HCT116 (cell line): ENCODE measurements at regions not wholly inside any gene's neighbourhood (a gene's known extent, or its start where the extent isn't known, plus 50 kb on each side); places are given as distances from the start of the nearest gene placed in this dataset.

ENCODE experiments used
- ATAC-seq: fragments of 200-7000 bp; cut with Tn5 transposase; 2 replicates; pipeline ENCODE4 v1.9.1; 2020; ENCODE audit warnings: mild to moderate bottlenecking, moderate library complexity
- BruUV-seq: library from RNA; stranded (reverse); fragments of 400-500 nt; replicated peaks from 2 replicates; lab custom pipeline; 2021; lab: Mats Ljungman, UMichigan
- CTCF ChIA-PET: fragments of 300-600 bp; sonication (Branson Sonifier 250); formaldehyde crosslinking; loops from one replicate; lab custom pipeline; 2021; ENCODE audit warnings: antibody characterized with exemption; lab: Charles Lee
- POLR2A ChIA-PET: fragments of 300-600, 350-600 bp; sonication (Branson Sonifier 250); formaldehyde crosslinking; loops from one replicate; lab custom pipeline; 2021; ENCODE audit warnings: antibody characterized with exemption; lab: Charles Lee
- RAD21 ChIA-PET, 2 experiments: fragments of 300-600 bp; sonication (Branson Sonifier 250); formaldehyde crosslinking; loops; one replicate each; lab custom pipeline; 2023; ENCODE audit warnings: low total read pairs in 2 of 2; ENCODE audit not compliant: uncharacterized antibody in 2 of 2, unreplicated experiment in 2 of 2, low non-redundant PET in 1 of 2; lab: Charles Lee
- DNase-seq: peaks from one replicate; pipeline ENCODE4 v3.0.0-alpha.2; 2010; ENCODE audit warnings: low read depth, low spot score
- H2AFZ ChIP-seq: fragments of 200-600 bp; shearing (Covaris generic), sonication (generic); 2 replicates; pipeline ENCODE4 v1.6.1; 2017; ENCODE audit warnings: low read depth, mixed run types, mixed read lengths, antibody characterized with exemption, low read length; ENCODE audit not compliant: poor library complexity, severe bottlenecking
- H3K27ac ChIP-seq: 2 replicates; pipeline ENCODE4 v1.5.1; 2012; ENCODE audit warnings: low read depth, low read length
- H3K27me3 ChIP-seq: fragments of 200-600 bp; sonication (generic); 2 replicates; pipeline ENCODE4 v1.6.1; 2016; ENCODE audit warnings: mixed run types, low read length, mixed read lengths; ENCODE audit not compliant: insufficient read depth
- H3K36me3 ChIP-seq, 2 experiments: fragments of 200-500 bp in 1 of 2; fragments of 200-600 bp in 1 of 2; sonication (Bioruptor generic) in 1 of 2; sonication (generic) in 1 of 2; 2 replicates each; pipeline versions ENCODE4 v1.5.1 to v1.6.1; 2014 to 2016; ENCODE audit warnings: low read length in 2 of 2, inconsistent platforms in 1 of 2, mixed read lengths in 1 of 2, mixed run types in 1 of 2; ENCODE audit not compliant: insufficient read depth in 2 of 2, control insufficient read depth in 1 of 2
- H3K4me1 ChIP-seq, 2 experiments: fragments of 200-600 bp in 1 of 2; sonication (generic) in 1 of 2; 2 replicates each; pipeline versions ENCODE4 v1.5.1 to v1.6.1; 2012 to 2017; ENCODE audit warnings: low read length in 2 of 2, inconsistent platforms in 1 of 2, mild to moderate bottlenecking in 1 of 2, mixed read lengths in 1 of 2, mixed run types in 1 of 2, moderate library complexity in 1 of 2; ENCODE audit not compliant: insufficient read depth in 2 of 2, control insufficient read depth in 1 of 2
- H3K4me2 ChIP-seq: fragments of 200-600 bp; sonication (generic); 2 replicates; pipeline ENCODE4 v1.6.1; 2017; ENCODE audit warnings: mixed run types, low read length, mixed read lengths
- H3K4me3 ChIP-seq, 2 experiments: fragments of 200-600 bp in 1 of 2; sonication (generic) in 1 of 2; replicated peaks in 1 of 2; 2 replicates each; pipeline ENCODE4 v1.5.1; 2011 to 2016; ENCODE audit warnings: low read length in 2 of 2, control low read depth in 1 of 2, low read depth in 1 of 2, mild to moderate bottlenecking in 1 of 2, mixed read lengths in 1 of 2, mixed run types in 1 of 2
- H3K79me2 ChIP-seq: fragments of 200-600 bp; sonication (generic); 2 replicates; pipeline ENCODE4 v1.6.1; 2017; ENCODE audit warnings: mild to moderate bottlenecking, mixed run types, low read length, moderate library complexity, mixed read lengths; ENCODE audit not compliant: insufficient read depth
- H3K9ac ChIP-seq: fragments of 200-600 bp; sonication (generic); 2 replicates; pipeline ENCODE4 v1.6.1; 2016; ENCODE audit warnings: low read length, mixed read lengths
- H3K9me2 ChIP-seq: fragments of 200-600 bp; sonication (generic), shearing (Covaris generic); 2 replicates; pipeline ENCODE4 v1.6.1; 2017; ENCODE audit warnings: mixed run types, mild to moderate bottlenecking, moderate library complexity; ENCODE audit not compliant: insufficient read depth
- H3K9me3 ChIP-seq, 2 experiments: fragments of 200-500 bp in 1 of 2; fragments of 200-600 bp in 1 of 2; sonication (Bioruptor generic) in 1 of 2; sonication (generic) in 1 of 2; 2 replicates each; pipeline ENCODE4 v1.6.1; 2014 to 2017; ENCODE audit warnings: low read length in 2 of 2, mixed read lengths in 2 of 2, inconsistent platforms in 1 of 2, low read depth in 1 of 2, mild to moderate bottlenecking in 1 of 2, mixed run types in 1 of 2, moderate library complexity in 1 of 2; ENCODE audit not compliant: control insufficient read depth in 1 of 2, insufficient read depth in 1 of 2
- H4K20me1 ChIP-seq: fragments of 200-600 bp; sonication (generic), shearing (Covaris generic); 2 replicates; pipeline ENCODE4 v1.6.1; 2017; ENCODE audit warnings: mixed run types, mild to moderate bottlenecking, moderate library complexity; ENCODE audit not compliant: insufficient read depth
- CBX3 ChIP-seq: IDR thresholded peaks from 2 replicates; pipeline ENCODE4 v1.6.1; 2012; ENCODE audit warnings: low read depth
- CTCF ChIP-seq, 3 experiments: fragments of 200-600 bp in 1 of 3; sonication (generic) in 1 of 3; IDR thresholded peaks in 2 of 3; conservative IDR thresholded peaks in 1 of 3; 2 replicates each; pipeline ENCODE4 v1.5.1; 2012 to 2017; ENCODE audit warnings: low read depth in 2 of 3, low read length in 2 of 3, antibody characterized with exemption in 1 of 3, borderline replicate concordance in 1 of 3, control low read depth in 1 of 3, mild to moderate bottlenecking in 1 of 3, mixed read lengths in 1 of 3, mixed run types in 1 of 3, moderate library complexity in 1 of 3; ENCODE audit not compliant: insufficient read depth in 1 of 3
- EGR1 ChIP-seq: IDR thresholded peaks from 2 replicates; pipeline ENCODE4 v1.6.1; 2012; ENCODE audit warnings: low read depth
- ELF1 ChIP-seq: IDR thresholded peaks from 2 replicates; pipeline ENCODE4 v1.6.1; 2012; ENCODE audit warnings: low read depth, borderline replicate concordance
- MAX ChIP-seq: IDR thresholded peaks from 2 replicates; pipeline ENCODE4 v1.6.1; 2012
- TCF7L2 ChIP-seq: IDR thresholded peaks from 2 replicates; pipeline ENCODE4 v1.7.0; 2011; ENCODE audit warnings: borderline replicate concordance, inconsistent platforms; ENCODE audit not compliant: insufficient read depth, insufficient read length; ENCODE audit errors: extremely low read depth
- YY1 ChIP-seq: IDR thresholded peaks from 2 replicates; pipeline ENCODE4 v1.6.1; 2011; ENCODE audit warnings: low read length, low read depth, moderate library complexity, mild to moderate bottlenecking; ENCODE audit not compliant: insufficient replicate concordance; ENCODE audit errors: extremely low read depth
- ZBTB33 ChIP-seq: IDR thresholded peaks from 2 replicates; pipeline ENCODE4 v1.6.1; 2011; ENCODE audit warnings: mild to moderate bottlenecking, low read length, moderate library complexity; ENCODE audit not compliant: insufficient replicate concordance; ENCODE audit errors: extremely low read depth
- ZNF274 ChIP-seq: fragments of 200-500 bp; sonication (Bioruptor generic); IDR thresholded peaks from 2 replicates; pipeline ENCODE4 v1.6.1; 2014; ENCODE audit warnings: mild to moderate bottlenecking, low read depth, low read length, inconsistent platforms
- intact Hi-C: fragments of 100-400 bp; cut with micrococcal nuclease; formaldehyde crosslinking; loops from 2 replicates; pipeline ENCODE4 v1.10.0; 2022

DNA sequence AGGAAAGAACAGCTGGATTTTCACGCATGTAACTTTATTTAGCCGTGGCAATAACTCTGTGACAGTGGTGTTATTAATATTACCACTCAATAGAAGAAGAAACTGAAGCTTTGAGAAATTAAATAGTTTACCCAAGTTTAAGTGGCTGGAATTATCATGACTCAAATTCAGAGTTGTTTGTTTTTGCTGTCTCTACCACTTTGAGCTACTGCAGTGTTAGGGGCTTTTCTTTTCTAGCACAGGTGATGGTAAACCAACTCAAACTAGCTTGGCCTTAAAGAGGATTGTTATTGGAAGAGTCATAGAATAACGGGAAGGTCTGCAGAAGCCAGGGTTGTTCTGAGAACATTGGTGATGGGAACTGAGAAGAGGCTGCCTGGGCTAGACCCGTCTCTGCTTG is 66.0 kb upstream of the PREP start (continued):
- TF ChIP-seq ZBTB33 (no peak), YY1 (no peak), TCF7L2 (no peak), MAX (no peak), ELF1 (no peak)

- Histone ChIP-seq H3K9me3 (no peaks in the 10 kb centered on the region), H3K9ac (no peak overlapping the region), H3K4me3 (no peak overlapping the region), H3K79me2 (no peaks in the 10 kb centered on the region), H2AFZ (no peak overlapping the region), H3K36me3 (no peaks in the 10 kb centered on the region), H3K4me2 (no peak overlapping the region), H3K4me1 (peaks cover 0 to 5% of the 10 kb centered on the region in 2 experiments; a peak in 1 of 4 replicates), H3K27me3 (no peaks in the 10 kb centered on the region), H3K27ac (no peak overlapping the region), H3K9me2 (no peaks in the 10 kb centered on the region), H4K20me1 (no peaks in the 10 kb centered on the region)
- DNase-seq (no peak), ATAC-seq (no peak)
- ChIA-PET RAD21 (no interaction called here), POLR2A (no interaction called here), CTCF (no interaction called here)
- intact Hi-C loops, result no loop called here
- BruUV-seq, result no TSS peak
- TF ChIP-seq CBX3, result no peak
- TF ChIP-seq EGR1, result no peak
- TF ChIP-seq CTCF (IDR thresholded peaks at IDR 0.05 in 2 of 3, conservative IDR thresholded peaks at IDR 0.05 in 1 of 3; ENCODE audit: borderline replicate concordance in 1 of 3, insufficient read depth in 1 of 3, low read depth in 2 of 3, low read length in 2 of 3), result no peak
- TF ChIP-seq YY1, result no peak
- no peak for TF ChIP-seq MAX
- no peak for TF ChIP-seq ZNF274
Measured at GRCh38 chr6:105460860-105461259, 58.0 kb upstream of the PREP start.
